ENCODE measurements at regions not wholly inside any gene's neighbourhood (a gene's known extent, or its start where the extent isn't known, plus 50 kb on each side); places are given as distances from the start of the nearest gene placed in this dataset.

DNA sequence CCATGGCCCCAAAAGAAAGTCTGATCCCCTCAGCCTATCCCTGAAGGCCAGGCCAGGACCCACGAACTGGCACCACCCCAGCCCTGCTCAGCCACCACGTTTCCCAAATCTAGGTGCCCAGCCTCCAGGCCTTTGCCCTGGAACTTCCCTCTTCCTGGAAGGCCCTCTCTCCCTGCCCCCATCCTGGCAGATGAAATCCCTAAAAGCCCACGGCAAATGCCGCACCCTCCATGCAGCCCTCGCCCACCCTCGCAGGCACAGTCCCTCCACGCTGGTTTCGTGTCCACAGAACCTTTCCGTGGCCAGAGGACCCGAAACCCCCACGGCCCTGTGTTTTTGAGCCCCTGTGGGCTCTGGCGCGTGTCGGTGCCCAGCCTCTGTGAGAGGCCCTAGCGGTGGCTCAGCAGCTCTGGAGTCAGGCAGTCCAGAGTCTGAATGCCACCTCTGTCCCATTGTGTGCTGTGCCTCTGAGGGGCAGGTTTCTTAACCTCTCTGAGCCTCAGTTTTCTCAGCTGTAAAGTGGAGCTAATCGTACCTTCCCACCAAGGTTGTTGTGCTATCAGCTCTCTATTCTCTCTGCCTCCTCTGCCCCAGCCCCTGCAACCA, 138.5 kb upstream of the IQSEC1 start:
- DNase-seq (ENCODE audit: low read depth in 4 of 4, low spot score in 2 of 4), result no peak

DNA sequence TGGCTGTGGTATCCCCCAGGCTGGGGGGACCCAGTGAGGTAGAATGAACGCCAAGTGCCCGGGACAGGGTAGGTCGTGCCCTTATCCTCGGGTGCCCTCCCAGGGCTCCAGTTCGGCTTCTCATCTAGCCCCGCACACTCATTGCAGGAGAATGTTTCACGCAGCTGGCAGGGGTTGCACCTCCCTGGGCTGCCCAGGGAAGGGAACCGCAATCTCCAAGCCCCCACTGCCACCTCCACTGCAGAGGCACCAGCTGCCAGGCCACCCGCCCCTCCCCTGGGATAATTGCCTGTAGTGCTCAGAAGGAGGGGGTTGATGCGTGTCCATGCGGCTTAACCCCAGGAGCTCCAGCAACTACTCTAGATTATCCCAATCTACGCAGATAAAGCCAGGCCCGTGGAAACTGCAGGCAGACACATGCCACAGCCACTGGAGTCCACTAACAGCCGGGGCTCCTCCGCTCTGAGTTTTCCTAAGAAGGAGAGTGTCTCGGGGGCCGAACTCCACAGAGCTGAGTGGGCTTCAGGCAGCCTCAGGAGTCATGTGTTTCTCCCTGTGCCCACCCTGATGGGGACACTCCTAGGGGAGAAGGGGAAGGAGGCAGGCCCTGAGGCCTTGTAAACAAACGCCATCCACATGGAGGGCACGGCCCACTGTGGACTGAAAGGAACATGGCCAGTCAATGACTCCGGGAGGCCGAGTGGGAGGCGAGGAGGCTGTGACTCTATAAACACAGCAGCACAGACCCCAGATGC, 137.2 kb upstream of the IQSEC1 start:
- DNase-seq (ENCODE audit: low read depth in 4 of 4, low spot score in 2 of 4), result no peak

- DNase-seq (ENCODE audit: low read depth in 4 of 4, low spot score in 2 of 4), result no peak
Observed at GRCh38 chr3:13209634-13209997, 136.4 kb upstream of the IQSEC1 start.

DNA sequence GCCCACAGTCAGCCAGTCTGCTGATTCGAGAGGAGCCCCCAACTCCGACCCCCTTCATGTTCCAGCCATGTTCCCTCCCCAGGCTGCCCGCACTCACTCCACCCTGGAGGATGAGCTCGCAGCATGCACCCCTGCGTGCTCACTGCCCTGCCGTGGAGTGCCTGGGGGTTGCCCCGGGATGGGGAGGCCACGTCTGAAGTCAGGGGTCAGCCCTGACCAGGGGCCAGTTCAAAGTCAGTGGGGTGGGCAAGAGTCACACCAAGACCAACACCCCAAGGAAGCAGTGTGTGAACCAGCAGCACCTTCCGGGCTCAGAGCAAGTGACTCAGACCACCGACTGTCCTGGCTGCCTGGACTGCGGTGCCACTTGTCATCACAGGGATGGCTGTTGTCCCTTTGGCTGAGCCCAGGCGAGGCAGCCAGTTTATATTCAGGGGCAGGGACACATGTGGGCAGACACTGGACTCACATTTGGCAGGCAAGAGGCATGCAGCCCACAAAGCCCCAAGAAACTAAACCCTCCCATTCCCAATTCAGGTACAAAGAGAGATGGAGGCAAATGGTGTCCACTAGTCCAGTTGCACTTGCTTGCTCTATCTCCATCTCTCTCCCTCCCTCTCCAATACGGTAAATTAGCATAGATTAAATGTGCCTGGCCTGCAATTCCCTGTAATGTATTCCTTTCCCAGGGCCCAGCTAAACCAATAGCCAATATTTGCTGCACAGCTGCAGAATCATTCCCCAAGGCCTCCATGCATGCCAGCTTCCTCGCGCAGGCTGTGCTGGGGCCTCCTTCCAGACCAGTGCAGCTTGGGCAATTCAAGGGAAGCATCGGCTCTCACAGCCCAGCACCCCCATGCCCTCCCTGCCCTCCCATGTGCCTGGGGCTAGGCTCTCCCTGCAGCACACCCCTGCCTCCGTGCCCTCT, 135.7 kb upstream of the IQSEC1 start:
- DNase-seq (ENCODE audit: low read depth in 4 of 4, low spot score in 2 of 4), result no peak

DNA sequence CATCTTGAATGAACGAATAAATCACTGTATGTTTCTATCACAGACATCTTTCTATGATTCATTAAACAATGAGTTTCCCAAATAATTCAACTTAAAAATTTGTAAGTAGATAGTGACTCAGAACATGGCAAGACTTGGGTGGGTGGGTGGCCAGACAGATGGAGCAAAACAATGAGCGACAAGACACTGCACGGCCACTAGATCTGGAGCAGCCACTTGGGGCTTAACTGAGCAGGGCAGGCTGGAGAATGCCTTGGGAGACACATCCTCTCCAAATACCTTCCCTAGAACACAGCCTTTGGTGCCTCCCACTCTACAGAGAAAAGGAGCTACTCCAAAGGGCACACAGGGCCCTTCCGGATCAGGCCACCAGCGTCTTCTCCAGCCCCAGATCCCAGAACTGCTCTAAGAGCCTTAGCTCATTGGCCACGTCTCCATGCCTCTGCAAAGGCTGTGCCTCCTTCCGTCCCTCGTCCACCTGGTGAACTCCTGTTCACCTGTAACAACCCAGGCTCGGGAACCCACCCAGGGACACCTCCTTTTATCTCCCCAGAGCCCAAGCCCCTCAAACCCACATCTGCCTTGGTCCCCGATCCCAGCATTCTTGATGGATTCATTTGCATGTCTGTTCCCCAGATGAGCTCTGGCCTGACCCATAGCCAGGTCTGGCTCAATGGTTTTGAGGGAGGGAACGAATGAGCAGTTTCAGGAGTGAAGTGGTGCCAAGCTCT, 134.9 kb upstream of the IQSEC1 start:
- no peak for DNase-seq (ENCODE audit: low read depth in 4 of 4, low spot score in 2 of 4)

DNA sequence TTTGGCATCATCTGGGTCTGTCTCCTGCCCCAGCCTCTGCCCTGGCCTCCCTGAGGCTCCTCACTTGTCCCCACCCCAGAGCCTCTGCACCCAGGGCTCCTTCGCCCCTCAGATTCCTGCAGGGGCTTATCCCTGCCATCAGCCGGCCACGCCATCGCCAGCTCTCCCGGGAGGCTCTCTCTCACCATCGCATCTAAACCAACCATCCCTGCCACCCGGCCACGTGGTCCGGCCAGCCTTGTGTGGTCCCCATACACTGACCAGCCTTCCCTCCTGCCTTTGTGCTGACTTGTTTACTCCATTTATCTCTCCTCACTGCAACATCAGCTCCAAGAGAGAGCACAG, 134.3 kb upstream of the IQSEC1 start:
- no peak for DNase-seq (ENCODE audit: low read depth in 4 of 4, low spot score in 2 of 4)

DNA sequence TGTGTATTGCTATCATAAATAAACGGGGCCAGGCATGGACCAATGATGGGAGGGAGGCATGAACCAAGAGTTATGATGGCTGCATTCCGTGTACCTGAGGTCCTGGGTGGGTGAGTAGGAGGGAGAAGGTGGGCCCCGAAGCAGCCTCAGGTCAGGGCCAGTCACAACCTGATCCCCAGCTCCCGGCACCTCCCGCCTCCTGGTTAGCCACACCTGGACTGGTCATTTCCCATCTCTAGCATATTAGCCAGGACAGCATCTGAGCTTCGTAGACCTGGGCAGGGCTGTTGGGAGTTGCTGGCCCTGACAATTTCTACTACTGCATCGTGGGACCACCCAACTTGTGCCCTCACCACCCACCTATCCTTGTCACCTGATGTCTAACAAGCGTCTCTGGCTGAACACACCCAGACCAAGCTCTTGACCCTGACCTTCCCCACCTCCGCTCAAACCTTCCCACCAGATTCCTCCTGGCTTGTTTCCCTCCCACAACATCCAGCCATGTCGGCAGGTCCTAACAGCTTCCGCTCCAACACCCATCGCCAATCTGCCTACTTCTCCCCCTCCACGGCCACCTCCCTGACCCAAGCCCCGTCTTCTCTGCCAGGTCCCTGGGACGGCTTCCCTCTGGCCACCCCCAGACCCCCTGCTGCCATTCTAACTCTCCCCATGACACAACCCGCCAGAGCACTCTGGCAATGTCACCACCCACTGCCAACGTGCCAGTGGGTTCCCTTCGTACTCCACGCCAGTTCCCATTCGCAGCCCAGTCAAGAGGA, 133.8 kb upstream of the IQSEC1 start:
- DNase-seq (ENCODE audit: low read depth in 4 of 4, low spot score in 2 of 4), result no peak

DNA sequence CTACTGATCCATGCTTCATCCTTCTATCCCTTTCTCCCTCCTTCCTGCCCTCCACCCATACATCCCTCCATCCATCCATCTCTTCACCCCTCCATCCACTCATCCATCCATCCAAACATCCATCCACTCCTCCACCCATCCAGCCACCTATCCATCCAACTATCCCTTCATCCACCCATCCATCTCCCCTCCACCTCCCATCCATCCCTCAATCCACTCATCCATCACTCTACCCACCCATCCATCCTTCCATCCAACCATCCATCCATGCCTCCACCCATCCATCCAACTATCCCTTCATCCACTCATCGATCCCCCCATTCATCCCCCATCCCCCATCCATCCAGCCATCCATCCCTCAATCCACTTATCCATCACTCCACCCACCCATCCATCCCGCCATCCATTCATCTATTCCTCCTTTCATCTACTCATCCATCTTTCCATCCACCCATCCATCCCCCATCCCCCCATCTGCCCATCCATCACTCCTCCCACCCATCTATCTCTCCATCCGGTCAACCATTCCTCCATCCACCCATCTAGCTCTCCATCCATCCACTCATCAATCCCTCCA, 132.4 kb upstream of the IQSEC1 start:
- DNase-seq (ENCODE audit: low read depth in 4 of 4, low spot score in 2 of 4), result no peak

DNA sequence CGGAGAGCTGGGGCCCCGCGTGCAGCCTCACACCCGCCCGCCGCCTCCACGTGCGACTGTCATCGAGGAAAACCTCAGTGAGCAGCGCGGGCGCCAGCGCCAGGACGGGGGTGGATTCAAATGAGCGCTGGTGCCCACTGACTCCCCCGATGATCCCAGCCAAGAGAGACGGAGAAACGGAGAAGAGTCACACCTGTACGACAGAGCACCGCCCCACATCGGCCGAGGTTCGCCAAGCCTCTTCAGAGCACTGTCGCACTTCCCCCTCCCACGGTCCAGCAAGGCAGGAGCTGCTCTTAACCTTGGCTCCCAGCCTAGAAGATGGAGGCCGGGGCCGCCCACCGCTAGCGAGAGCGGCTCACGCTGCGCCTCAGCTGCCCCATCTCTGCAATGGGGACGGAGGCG, 130.9 kb upstream of the IQSEC1 start:
- DNase-seq (ENCODE audit: low read depth in 4 of 4, low spot score in 2 of 4), result no peak

- DNase-seq (ENCODE audit: low read depth in 4 of 4, low spot score in 2 of 4), result no peak
Observed at GRCh38 chr3:13203398-13204176, 130.4 kb upstream of the IQSEC1 start.

GRCh38 chr3:13202744-13203397, 129.6 kb upstream of the IQSEC1 start:
- no peak for DNase-seq (ENCODE audit: low read depth in 4 of 4, low spot score in 2 of 4)

DNA sequence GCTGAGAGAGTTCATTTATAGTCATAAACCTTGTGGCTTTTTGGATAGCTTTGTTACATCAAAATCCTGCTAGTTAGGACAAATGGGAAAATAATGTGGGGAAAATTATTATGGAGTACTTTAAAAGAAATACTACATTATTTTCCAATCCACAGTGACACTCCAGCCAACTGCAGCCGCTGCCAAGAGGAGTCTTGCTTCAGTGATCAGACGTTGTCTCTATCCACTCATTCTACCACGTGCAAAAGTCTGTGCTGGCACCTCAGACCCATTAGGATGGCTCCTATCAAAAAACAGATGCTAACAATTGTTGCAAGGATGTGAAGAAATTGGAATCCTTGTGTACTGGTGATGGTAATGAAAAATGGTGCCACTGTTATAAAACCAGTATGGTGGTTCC, 128.6 kb upstream of the IQSEC1 start:
- no peak for DNase-seq (ENCODE audit: low read depth in 4 of 4, low spot score in 2 of 4)

GRCh38 chr3:13200946-13201345, 127.7 kb upstream of the IQSEC1 start:
- no peak for DNase-seq (ENCODE audit: low read depth in 4 of 4, low spot score in 2 of 4)

DNA sequence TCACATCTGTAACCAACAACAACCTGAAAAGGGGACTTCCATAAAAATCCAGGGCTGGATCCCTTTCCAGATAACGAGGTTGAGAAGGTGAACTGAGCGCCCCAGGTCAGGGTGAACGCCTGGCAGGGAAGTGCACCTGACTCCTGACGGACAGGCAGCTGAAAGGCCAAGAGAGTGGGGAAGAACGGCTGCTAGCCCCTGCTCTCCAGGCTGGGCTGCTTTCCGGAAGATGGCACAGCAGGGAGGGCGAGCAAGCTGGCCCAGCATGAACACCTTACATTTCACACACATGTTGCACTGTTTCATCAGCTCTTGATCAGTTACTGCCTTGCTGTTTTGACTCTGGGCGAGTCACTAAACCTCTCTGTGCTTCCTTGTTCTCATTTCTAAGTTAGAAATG, 127.2 kb upstream of the IQSEC1 start:
- no peak for DNase-seq (ENCODE audit: low read depth in 4 of 4, low spot score in 2 of 4)

GRCh38 chr3:13199899-13200451, 126.7 kb upstream of the IQSEC1 start:
- no peak for DNase-seq (ENCODE audit: low read depth in 4 of 4, low spot score in 2 of 4)

GRCh38 chr3:13199006-13199776, 126.0 kb upstream of the IQSEC1 start:
- DNase-seq (ENCODE audit: low read depth in 4 of 4, low spot score in 2 of 4), result no peak

GRCh38 chr3:13198264-13198879, 125.1 kb upstream of the IQSEC1 start:
- no peak for DNase-seq (ENCODE audit: low read depth in 4 of 4, low spot score in 2 of 4)

All from left renal cortex interstitium (tissue), 4 donors.